ENCODE measurements at regions not wholly inside any gene's neighbourhood (a gene's known extent, or its start where the extent isn't known, plus 50 kb on each side); places are given as distances from the start of the nearest gene placed in this dataset.

GRCh38 chr13:31399690-31400089, 199.9 kb downstream of the B3GLCT start:
- TF ChIP-seq, protein P1, sequence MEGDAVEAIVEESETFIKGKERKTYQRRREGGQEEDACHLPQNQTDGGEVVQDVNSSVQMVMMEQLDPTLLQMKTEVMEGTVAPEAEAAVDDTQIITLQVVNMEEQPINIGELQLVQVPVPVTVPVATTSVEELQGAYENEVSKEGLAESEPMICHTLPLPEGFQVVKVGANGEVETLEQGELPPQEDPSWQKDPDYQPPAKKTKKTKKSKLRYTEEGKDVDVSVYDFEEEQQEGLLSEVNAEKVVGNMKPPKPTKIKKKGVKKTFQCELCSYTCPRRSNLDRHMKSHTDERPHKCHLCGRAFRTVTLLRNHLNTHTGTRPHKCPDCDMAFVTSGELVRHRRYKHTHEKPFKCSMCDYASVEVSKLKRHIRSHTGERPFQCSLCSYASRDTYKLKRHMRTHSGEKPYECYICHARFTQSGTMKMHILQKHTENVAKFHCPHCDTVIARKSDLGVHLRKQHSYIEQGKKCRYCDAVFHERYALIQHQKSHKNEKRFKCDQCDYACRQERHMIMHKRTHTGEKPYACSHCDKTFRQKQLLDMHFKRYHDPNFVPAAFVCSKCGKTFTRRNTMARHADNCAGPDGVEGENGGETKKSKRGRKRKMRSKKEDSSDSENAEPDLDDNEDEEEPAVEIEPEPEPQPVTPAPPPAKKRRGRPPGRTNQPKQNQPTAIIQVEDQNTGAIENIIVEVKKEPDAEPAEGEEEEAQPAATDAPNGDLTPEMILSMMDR (IDR thresholded peaks at IDR 0.05; ENCODE audit: low read depth, low read length, missing input control) = no peak
- TF ChIP-seq YY1 (IDR thresholded peaks at IDR 0.05) (no peak), MAX (IDR thresholded peaks at IDR 0.05) (no peak), JUND (IDR thresholded peaks at IDR 0.05) (no peak), ZBTB33 (IDR thresholded peaks at IDR 0.05) (no peak), SP1 (IDR thresholded peaks at IDR 0.05) (no peak), RAD21 (IDR thresholded peaks at IDR 0.05) (no peak), ATF3 (IDR thresholded peaks at IDR 0.05) (no peak), GABPA (IDR thresholded peaks at IDR 0.05 in 1 of 2, conservative IDR thresholded peaks at IDR 0.05 in 1 of 2) (no peak), HNF4G (IDR thresholded peaks at IDR 0.05) (no peak), EGR1 (IDR thresholded peaks at IDR 0.05; ENCODE audit: low read depth in 2 of 2) (no peak), TAF1 (conservative IDR thresholded peaks at IDR 0.05) (no peak)
- TF ChIP-seq, protein P2, sequence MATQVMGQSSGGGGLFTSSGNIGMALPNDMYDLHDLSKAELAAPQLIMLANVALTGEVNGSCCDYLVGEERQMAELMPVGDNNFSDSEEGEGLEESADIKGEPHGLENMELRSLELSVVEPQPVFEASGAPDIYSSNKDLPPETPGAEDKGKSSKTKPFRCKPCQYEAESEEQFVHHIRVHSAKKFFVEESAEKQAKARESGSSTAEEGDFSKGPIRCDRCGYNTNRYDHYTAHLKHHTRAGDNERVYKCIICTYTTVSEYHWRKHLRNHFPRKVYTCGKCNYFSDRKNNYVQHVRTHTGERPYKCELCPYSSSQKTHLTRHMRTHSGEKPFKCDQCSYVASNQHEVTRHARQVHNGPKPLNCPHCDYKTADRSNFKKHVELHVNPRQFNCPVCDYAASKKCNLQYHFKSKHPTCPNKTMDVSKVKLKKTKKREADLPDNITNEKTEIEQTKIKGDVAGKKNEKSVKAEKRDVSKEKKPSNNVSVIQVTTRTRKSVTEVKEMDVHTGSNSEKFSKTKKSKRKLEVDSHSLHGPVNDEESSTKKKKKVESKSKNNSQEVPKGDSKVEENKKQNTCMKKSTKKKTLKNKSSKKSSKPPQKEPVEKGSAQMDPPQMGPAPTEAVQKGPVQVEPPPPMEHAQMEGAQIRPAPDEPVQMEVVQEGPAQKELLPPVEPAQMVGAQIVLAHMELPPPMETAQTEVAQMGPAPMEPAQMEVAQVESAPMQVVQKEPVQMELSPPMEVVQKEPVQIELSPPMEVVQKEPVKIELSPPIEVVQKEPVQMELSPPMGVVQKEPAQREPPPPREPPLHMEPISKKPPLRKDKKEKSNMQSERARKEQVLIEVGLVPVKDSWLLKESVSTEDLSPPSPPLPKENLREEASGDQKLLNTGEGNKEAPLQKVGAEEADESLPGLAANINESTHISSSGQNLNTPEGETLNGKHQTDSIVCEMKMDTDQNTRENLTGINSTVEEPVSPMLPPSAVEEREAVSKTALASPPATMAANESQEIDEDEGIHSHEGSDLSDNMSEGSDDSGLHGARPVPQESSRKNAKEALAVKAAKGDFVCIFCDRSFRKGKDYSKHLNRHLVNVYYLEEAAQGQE (IDR thresholded peaks at IDR 0.05) = no peak
